ENCODE measurements at regions not wholly inside any gene's neighbourhood (a gene's known extent, or its start where the extent isn't known, plus 50 kb on each side); places are given as distances from the start of the nearest gene placed in this dataset.

DNA sequence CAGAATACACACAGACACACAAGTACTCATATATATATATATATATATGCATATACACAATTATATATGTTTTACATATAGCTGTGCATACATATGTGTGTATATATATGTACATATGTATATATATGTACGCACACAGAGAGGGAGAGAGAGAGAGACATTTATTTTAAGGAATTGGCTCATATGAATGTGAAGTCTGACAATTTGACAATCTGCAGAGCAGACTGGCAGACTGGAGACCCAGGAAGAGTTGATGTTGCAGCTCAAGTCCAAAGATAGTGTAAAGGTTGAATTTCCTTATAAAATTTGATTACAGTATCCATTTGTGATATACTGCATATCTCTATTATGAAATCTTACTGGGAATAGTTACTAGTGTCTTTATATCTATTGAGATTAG, 1330.3 kb upstream of the CADM2 start (continued):
- TF ChIP-seq, protein P1, sequence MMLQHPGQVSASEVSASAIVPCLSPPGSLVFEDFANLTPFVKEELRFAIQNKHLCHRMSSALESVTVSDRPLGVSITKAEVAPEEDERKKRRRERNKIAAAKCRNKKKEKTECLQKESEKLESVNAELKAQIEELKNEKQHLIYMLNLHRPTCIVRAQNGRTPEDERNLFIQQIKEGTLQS (IDR thresholded peaks at IDR 0.05): no peak
- TF ChIP-seq EZH2 (IDR thresholded peaks at IDR 0.05) (no peak), YY1 (IDR thresholded peaks at IDR 0.05; ENCODE audit: extremely low read depth, insufficient replicate concordance, low read depth, low read length) (no peak), CEBPB (IDR thresholded peaks at IDR 0.05; ENCODE audit: low read depth) (no peak), RAD21 (IDR thresholded peaks at IDR 0.05; ENCODE audit: low read depth) (no peak)

- Histone ChIP-seq H2AFZ (ENCODE audit: low read depth, low read length, poor library complexity, severe bottlenecking) (no peak overlapping the region), H4K20me1 (ENCODE audit: insufficient read depth) (no peaks in the 10 kb centered on the region; the same call in 1 of the 2 replicates), H3K9ac (ENCODE audit: low read length) (no peak overlapping the region), H3K79me2 (ENCODE audit: insufficient read depth, low read length) (no peaks in the 10 kb centered on the region), H3K36me3 (ENCODE audit: control insufficient read depth in 1 of 2, insufficient read depth in 2 of 2, low read length in 2 of 2) (no peaks in the 10 kb centered on the region), H3K9me3 (ENCODE audit: control insufficient read depth in 1 of 2, insufficient read depth in 1 of 2, low read depth in 1 of 2, low read length in 2 of 2) (peaks cover 0 to 13% of the 10 kb centered on the region in 2 experiments; a peak in 3 of 4 replicates), H3K4me3 (replicated peaks in 1 of 2; ENCODE audit: low read depth in 1 of 2, low read length in 2 of 2) (no peak overlapping the region), H3K27ac (ENCODE audit: low read depth, low read length) (no peak overlapping the region), H3K27me3 (ENCODE audit: insufficient read depth, low read length) (no peaks in the 10 kb centered on the region), H3K4me2 (ENCODE audit: low read length) (no peak overlapping the region), H3K4me1 (ENCODE audit: control insufficient read depth in 1 of 2, insufficient read depth in 2 of 2, low read length in 2 of 2) (no peaks in the 10 kb centered on the region), H3K9me2 (ENCODE audit: insufficient read depth) (no peaks in the 10 kb centered on the region)
- RAD21 ChIA-PET (ENCODE audit: low non-redundant PET in 1 of 2, low total read pairs in 2 of 2, uncharacterized antibody in 2 of 2, unreplicated experiment in 2 of 2): no interaction called here
- TF ChIP-seq ZNF274 (IDR thresholded peaks at IDR 0.05; ENCODE audit: low read depth, low read length) (no peak), TCF7L2 (IDR thresholded peaks at IDR 0.05; ENCODE audit: borderline replicate concordance, extremely low read depth, insufficient read depth, insufficient read length) (no peak), ZFX (IDR thresholded peaks at IDR 0.05) (no peak), RAD21 (IDR thresholded peaks at IDR 0.05; ENCODE audit: low read depth) (no peak), EZH2 (IDR thresholded peaks at IDR 0.05) (no peak), POLR2A (IDR thresholded peaks at IDR 0.05; ENCODE audit: borderline replicate concordance, extremely low read depth, insufficient read depth, insufficient read length) (no peak), EZH2phosphoT487 (IDR thresholded peaks at IDR 0.05; ENCODE audit: borderline replicate concordance) (no peak), POLR2AphosphoS5 (IDR thresholded peaks at IDR 0.05; ENCODE audit: low read depth, low read length) (no peak), FOSL1 (IDR thresholded peaks at IDR 0.05; ENCODE audit: low read depth) (no peak), CEBPB (IDR thresholded peaks at IDR 0.05; ENCODE audit: low read depth) (no peak), SRF (IDR thresholded peaks at IDR 0.05; ENCODE audit: low read depth) (no peak), ELF1 (IDR thresholded peaks at IDR 0.05; ENCODE audit: borderline replicate concordance, low read depth) (no peak)
- TF ChIP-seq, protein P2, sequence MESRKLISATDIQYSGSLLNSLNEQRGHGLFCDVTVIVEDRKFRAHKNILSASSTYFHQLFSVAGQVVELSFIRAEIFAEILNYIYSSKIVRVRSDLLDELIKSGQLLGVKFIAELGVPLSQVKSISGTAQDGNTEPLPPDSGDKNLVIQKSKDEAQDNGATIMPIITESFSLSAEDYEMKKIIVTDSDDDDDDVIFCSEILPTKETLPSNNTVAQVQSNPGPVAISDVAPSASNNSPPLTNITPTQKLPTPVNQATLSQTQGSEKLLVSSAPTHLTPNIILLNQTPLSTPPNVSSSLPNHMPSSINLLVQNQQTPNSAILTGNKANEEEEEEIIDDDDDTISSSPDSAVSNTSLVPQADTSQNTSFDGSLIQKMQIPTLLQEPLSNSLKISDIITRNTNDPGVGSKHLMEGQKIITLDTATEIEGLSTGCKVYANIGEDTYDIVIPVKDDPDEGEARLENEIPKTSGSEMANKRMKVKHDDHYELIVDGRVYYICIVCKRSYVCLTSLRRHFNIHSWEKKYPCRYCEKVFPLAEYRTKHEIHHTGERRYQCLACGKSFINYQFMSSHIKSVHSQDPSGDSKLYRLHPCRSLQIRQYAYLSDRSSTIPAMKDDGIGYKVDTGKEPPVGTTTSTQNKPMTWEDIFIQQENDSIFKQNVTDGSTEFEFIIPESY (IDR thresholded peaks at IDR 0.05; ENCODE audit: extremely low read depth, insufficient replicate concordance, low read length): no peak
- CTCF ChIA-PET: no interaction called here
- intact Hi-C loops (cut with micrococcal nuclease): no loop called here
- ATAC-seq: no peak
- no peak for DNase-seq (ENCODE audit: low read depth, low spot score)
- POLR2A ChIA-PET: no interaction called here
- no TSS peak for BruUV-seq (replicated peaks)
Measured at GRCh38 chr3:83632526-83632925, 1326.3 kb upstream of the CADM2 start.
